Body of pancreas (tissue), 4 donors: ENCODE measurements at regions not wholly inside any gene's neighbourhood (a gene's known extent, or its start where the extent isn't known, plus 50 kb on each side); places are given as distances from the start of the nearest gene placed in this dataset.

Source experiments
- ATAC-seq: fragments of 150-250 bp; one replicate; pipeline ENCODE4 v1.9.1; 2016
- DNase-seq, 4 donors: peaks; one replicate each; pipeline ENCODE4 v3.0.0-alpha.2; 2019
- H3K27ac ChIP-seq, 4 donors: fragments of 200-600 bp; sonication (generic); 1 replicate in 3 of 4; 2 replicates in 1 of 4; pipeline versions ENCODE4 v1.5.1 to v1.6.1; 2016 to 2019; ENCODE audit warnings: mild to moderate bottlenecking in 1 of 4, mixed read lengths in 1 of 4, moderate library complexity in 1 of 4
- H3K27me3 ChIP-seq, 2 donors: fragments of 200-600 bp; sonication (generic); one replicate each; pipeline ENCODE4 v1.6.0; 2016; ENCODE audit warnings: mild to moderate bottlenecking in 1 of 2
- H3K36me3 ChIP-seq, 2 donors: fragments of 200-600 bp; sonication (generic); replicated peaks in 1 of 2; 2 replicates each; pipeline ENCODE4 v1.5.1; 2016; ENCODE audit warnings: low read depth in 2 of 2; ENCODE audit not compliant: insufficient read depth in 1 of 2
- H3K4me1 ChIP-seq: fragments of 200-600 bp; sonication (generic); one replicate; pipeline ENCODE4 v1.6.0; 2016
- H3K4me3 ChIP-seq, 2 donors: fragments of 200-600 bp; sonication (generic); 1 replicate in 1 of 2; 2 replicates in 1 of 2; pipeline ENCODE4 v1.5.1; 2016 to 2019
- H3K9me3 ChIP-seq, 3 donors: fragments of 200-600 bp; sonication (generic); 1 replicate in 2 of 3; 2 replicates in 1 of 3; pipeline ENCODE4 v1.5.1; 2016
- POLR2A ChIP-seq, 3 donors: fragments of 450-650 bp; IDR thresholded peaks; one replicate each; pipeline ENCODE4 v1.6.1; 2016; ENCODE audit warnings: antibody characterized with exemption in 3 of 3, mild to moderate bottlenecking in 2 of 3
- WGBS, 2 donors: methylation state at CpG; one replicate each; pipeline ENCODE4 v1.1.5; 2017; 5-methylcytosine and 5-hydroxymethylcytosine counted together
- intact Hi-C: fragments of 100-400 bp; cut with DNase I; formaldehyde crosslinking; loops from one replicate; pipeline ENCODE4 v1.15.1; 2023
- TF ChIP-seq, protein P1 (sequence below), 7 experiments: fragments of 450-650 bp in 4 of 7; fragments of 200-600 bp in 3 of 7; sonication (generic) in 3 of 7; IDR thresholded peaks; one replicate each; pipeline ENCODE4 v1.5.1; 2016 to 2019; ENCODE audit warnings: antibody characterized with exemption in 7 of 7

DNA sequence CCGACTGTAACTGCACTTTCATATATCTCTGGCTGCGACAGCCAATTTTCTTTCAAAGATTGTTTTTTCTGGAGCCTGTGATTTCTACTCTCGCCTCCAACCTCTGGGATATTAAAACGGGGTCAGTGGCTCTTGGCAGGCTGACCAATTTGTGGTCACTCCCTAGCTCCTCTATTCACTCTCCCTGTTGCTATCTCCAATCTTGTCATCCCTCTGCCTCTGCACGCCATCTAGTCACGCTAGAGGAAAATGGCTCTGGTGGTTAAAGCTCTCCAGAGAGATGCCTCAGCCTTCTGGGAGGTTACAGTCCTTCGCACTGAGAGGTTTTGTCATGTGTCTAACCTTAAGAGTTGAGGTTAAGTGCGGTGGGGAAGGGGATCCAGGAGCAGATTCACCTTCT lies 59.8 kb upstream of the CISTR start:
- no peak overlapping the region for H3K27ac ChIP-seq
- no peaks in the 10 kb centered on the region for H3K27me3 ChIP-seq
- no peaks in the 10 kb centered on the region for H3K36me3 ChIP-seq
- no peak for ATAC-seq
- H3K4me1 ChIP-seq, result no peaks in the 10 kb centered on the region
- H3K4me3 ChIP-seq, result no peak overlapping the region
- intact Hi-C loops, result no loop called here
- H3K9me3 ChIP-seq, result no peaks in the 10 kb centered on the region
- DNase-seq, result no peak
- TF ChIP-seq, protein P1, sequence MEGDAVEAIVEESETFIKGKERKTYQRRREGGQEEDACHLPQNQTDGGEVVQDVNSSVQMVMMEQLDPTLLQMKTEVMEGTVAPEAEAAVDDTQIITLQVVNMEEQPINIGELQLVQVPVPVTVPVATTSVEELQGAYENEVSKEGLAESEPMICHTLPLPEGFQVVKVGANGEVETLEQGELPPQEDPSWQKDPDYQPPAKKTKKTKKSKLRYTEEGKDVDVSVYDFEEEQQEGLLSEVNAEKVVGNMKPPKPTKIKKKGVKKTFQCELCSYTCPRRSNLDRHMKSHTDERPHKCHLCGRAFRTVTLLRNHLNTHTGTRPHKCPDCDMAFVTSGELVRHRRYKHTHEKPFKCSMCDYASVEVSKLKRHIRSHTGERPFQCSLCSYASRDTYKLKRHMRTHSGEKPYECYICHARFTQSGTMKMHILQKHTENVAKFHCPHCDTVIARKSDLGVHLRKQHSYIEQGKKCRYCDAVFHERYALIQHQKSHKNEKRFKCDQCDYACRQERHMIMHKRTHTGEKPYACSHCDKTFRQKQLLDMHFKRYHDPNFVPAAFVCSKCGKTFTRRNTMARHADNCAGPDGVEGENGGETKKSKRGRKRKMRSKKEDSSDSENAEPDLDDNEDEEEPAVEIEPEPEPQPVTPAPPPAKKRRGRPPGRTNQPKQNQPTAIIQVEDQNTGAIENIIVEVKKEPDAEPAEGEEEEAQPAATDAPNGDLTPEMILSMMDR (IDR thresholded peaks at IDR 0.05), result no peak
- TF ChIP-seq POLR2A (IDR thresholded peaks at IDR 0.05), result no peak
- WGBS, 2 donors, result 59 to 66% methylated on average over 8 of the region's 8 CpGs

DNA sequence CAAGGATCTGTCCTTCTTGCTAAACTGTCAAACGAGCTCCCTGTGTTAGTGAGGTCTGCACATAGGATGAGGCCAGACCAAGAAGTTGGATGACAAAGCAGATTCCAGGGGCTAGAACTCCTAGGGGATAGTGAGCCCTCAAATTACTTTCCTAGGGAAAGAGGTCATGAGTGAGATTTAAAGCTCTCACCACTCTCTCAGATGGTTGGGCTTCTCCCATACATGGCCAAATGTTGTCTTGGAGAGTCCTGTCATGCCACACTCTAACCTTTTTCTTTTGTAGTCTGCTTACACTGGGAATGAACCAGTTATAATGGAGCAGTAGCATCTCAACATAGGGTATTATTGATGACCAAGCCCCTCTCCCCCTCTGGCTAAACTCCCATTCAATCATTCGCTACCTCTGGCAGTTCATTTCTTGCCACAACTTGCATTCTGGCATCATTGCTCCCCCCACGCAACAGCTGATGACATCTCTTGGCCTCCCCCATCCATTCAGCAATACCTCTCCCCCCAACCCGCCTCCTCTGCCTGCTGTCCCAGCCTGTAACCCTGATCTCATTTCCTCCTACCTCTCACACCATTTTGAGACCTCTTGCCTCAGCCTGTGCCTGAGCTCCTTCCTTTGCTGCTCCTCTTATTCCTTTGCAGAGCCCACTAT lies 64.7 kb upstream of the CISTR start:
- Histone ChIP-seq H3K27me3 (no peaks in the 10 kb centered on the region), H3K4me3 (no peak overlapping the region), H3K9me3 (no peaks in the 10 kb centered on the region), H3K27ac (no peak overlapping the region), H3K4me1 (no peaks in the 10 kb centered on the region), H3K36me3 (no peaks in the 10 kb centered on the region)
- no peak for DNase-seq
- ATAC-seq, result no peak
- intact Hi-C loops, result no loop called here
- 61 to 68% methylated on average over 4 of the region's 4 CpGs for WGBS, 2 donors
- TF ChIP-seq POLR2A (IDR thresholded peaks at IDR 0.05), result no peak
- TF ChIP-seq, protein P1 (IDR thresholded peaks at IDR 0.05), result no peak

DNA sequence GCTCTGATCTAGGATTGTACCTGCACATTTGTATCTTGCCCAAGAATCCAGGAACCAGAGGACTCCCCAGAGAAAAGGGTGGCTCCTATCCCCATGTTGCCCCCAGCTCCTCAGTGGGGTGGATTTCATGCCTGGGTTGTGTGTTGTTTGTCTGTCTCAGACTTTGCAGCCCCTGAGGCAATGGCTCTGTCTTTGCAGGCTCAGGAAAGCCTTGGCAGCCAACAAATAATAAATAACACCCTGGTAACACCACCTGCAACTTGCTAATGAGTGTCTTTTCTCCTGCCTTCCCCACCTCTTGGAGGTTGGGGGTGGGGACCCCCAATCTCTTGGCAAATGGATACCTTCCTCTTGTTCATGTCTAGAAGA lies 65.2 kb upstream of the CISTR start:
- H3K36me3 ChIP-seq, result no peaks in the 10 kb centered on the region
- H3K9me3 ChIP-seq, result no peaks in the 10 kb centered on the region
- TF ChIP-seq, protein P1 (IDR thresholded peaks at IDR 0.05), result no peak
- TF ChIP-seq POLR2A (IDR thresholded peaks at IDR 0.05), result no peak
- intact Hi-C loops, result no loop called here
- no peaks in the 10 kb centered on the region for H3K27me3 ChIP-seq
- ATAC-seq, result no peak
- H3K27ac ChIP-seq, result no peak overlapping the region
- DNase-seq, result no peak
- no peak overlapping the region for H3K4me3 ChIP-seq
- no peaks in the 10 kb centered on the region for H3K4me1 ChIP-seq

DNA sequence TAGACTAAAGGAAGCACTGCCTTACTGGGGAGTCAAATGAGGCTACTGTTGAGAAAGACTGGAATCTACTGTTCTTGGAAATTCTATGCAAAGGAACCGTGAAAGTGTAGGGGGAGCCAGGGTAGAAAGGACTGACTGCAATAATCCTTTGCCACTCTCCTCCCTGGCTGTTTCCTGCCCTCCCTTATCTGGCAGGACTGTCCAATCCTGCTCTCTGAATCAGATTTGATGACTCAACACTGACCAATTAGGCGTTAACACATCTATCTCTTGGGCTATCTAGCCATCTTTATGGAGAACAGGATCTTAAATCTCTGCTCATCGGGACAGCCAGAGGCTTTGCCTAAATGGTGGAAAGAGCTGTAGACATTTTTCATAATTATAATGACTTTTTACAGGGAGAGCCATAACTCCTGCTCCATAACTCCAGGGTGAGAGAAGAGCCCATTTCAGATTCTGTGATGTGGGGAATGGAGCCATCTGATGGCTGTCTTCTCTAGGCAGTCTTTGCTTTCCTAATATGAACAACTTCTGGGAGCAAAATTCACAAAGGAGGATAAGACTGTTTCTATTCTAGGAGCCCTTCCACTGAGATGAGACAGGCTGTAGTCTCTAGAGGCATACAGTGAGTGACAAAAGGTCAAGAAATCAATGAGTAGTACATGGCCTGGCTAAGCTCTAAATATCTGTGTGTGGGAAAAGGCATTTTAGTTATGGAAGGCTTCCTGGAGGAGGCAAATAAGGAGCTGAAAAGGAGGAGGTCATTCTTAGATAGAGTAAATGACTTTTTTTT lies 68.9 kb upstream of the CISTR start:
- no peak overlapping the region for H3K27ac ChIP-seq
- no peak for DNase-seq
- intact Hi-C loops, result no loop called here
- H3K9me3 ChIP-seq, result no peaks in the 10 kb centered on the region
- H3K36me3 ChIP-seq, result no peaks in the 10 kb centered on the region
- WGBS, 2 donors, result 71 to 81% methylated on average over 3 of the region's 3 CpGs
- no peak overlapping the region for H3K4me3 ChIP-seq
- no peaks in the 10 kb centered on the region for H3K27me3 ChIP-seq
- ATAC-seq, result no peak
- TF ChIP-seq POLR2A (IDR thresholded peaks at IDR 0.05), result no peak
- TF ChIP-seq, protein P1 (IDR thresholded peaks at IDR 0.05), result no peak
- H3K4me1 ChIP-seq, result peaks cover 3% of the 10 kb centered on the region
